ENCODE measurements at regions not wholly inside any gene's neighbourhood (a gene's known extent, or its start where the extent isn't known, plus 50 kb on each side); places are given as distances from the start of the nearest gene placed in this dataset.

- TF ChIP-seq TAF1 (conservative IDR thresholded peaks at IDR 0.05), result no peak
- no peak for TF ChIP-seq FOXA1 (IDR thresholded peaks at IDR 0.05)
- TF ChIP-seq ATF3 (IDR thresholded peaks at IDR 0.05), result no peak
Measured at GRCh38 chr12:61879229-61879628, 381.0 kb upstream of the USP15 start (continued).

GRCh38 chr12:61880186-61880585, 380.0 kb upstream of the USP15 start:
- 92% methylated on average over 7 of the region's 7 CpGs for WGBS
- no peaks in the 10 kb centered on the region for H3K4me1 ChIP-seq (ENCODE audit: control insufficient read depth in 4 of 4, insufficient read depth in 4 of 4, low read length in 3 of 4)
- no peaks in the 10 kb centered on the region for H3K36me3 ChIP-seq (ENCODE audit: control insufficient read depth in 4 of 4, insufficient read depth in 3 of 4, low read depth in 1 of 4, low read length in 3 of 4)
- no peak overlapping the region for H3K9ac ChIP-seq (ENCODE audit: low read depth in 1 of 2, low read length in 2 of 2)
- no peak for TF ChIP-seq YY1 (IDR thresholded peaks at IDR 0.05)
- no peak for TF ChIP-seq EGR1 (IDR thresholded peaks at IDR 0.05; ENCODE audit: low read depth in 2 of 2)
- no peak for TF ChIP-seq TAF1 (conservative IDR thresholded peaks at IDR 0.05)
- TF ChIP-seq FOXA1 (IDR thresholded peaks at IDR 0.05), result no peak
- TF ChIP-seq SP1 (IDR thresholded peaks at IDR 0.05), result no peak
- no peak for TF ChIP-seq GABPA (IDR thresholded peaks at IDR 0.05 in 1 of 2, conservative IDR thresholded peaks at IDR 0.05 in 1 of 2)
- TF ChIP-seq ZBTB33 (IDR thresholded peaks at IDR 0.05), result no peak
- no peak for TF ChIP-seq FOXA2 (IDR thresholded peaks at IDR 0.05)
- no peak for TF ChIP-seq MAX (IDR thresholded peaks at IDR 0.05)
- TF ChIP-seq REST (IDR thresholded peaks at IDR 0.05), result no peak
- TF ChIP-seq ATF3 (IDR thresholded peaks at IDR 0.05), result no peak
- H3K9me3 ChIP-seq (ENCODE audit: control insufficient read depth in 4 of 4, low read length in 3 of 4), result no peaks in the 10 kb centered on the region
- no peak for DNase-seq (ENCODE audit: low spot score)
- no peak overlapping the region for H3K4me3 ChIP-seq (ENCODE audit: low read depth in 1 of 3, low read length in 3 of 3)
- no peak overlapping the region for H3K27ac ChIP-seq (ENCODE audit: low read depth in 1 of 2, low read length in 2 of 2)
- H3K27me3 ChIP-seq (ENCODE audit: control insufficient read depth in 4 of 4, insufficient read depth in 4 of 4, low read length in 3 of 4), result no peaks in the 10 kb centered on the region

GRCh38 chr12:61891632-61892031, 368.6 kb upstream of the USP15 start:
- Histone ChIP-seq H3K36me3 (ENCODE audit: control insufficient read depth in 4 of 4, insufficient read depth in 3 of 4, low read depth in 1 of 4, low read length in 3 of 4) (no peaks in the 10 kb centered on the region), H3K9ac (ENCODE audit: low read depth in 1 of 2, low read length in 2 of 2) (no peak overlapping the region), H3K27me3 (ENCODE audit: control insufficient read depth in 4 of 4, insufficient read depth in 4 of 4, low read length in 3 of 4) (no peaks in the 10 kb centered on the region), H3K4me1 (ENCODE audit: control insufficient read depth in 4 of 4, insufficient read depth in 4 of 4, low read length in 3 of 4) (peaks cover 4 to 48% (median 30%) of the 10 kb centered on the region in 4 donors), H3K9me3 (ENCODE audit: control insufficient read depth in 4 of 4, low read length in 3 of 4) (no peaks in the 10 kb centered on the region), H3K27ac (ENCODE audit: low read depth in 1 of 2, low read length in 2 of 2) (peak overlapping the region; percentile 61 to 79), H3K4me3 (ENCODE audit: low read depth in 1 of 3, low read length in 3 of 3) (no peak overlapping the region)
- WGBS, result 19% methylated on average over 1 of the region's 1 CpG
- DNase-seq (ENCODE audit: low spot score), result no peak
- TF ChIP-seq REST (IDR thresholded peaks at IDR 0.05) (no peak), TAF1 (conservative IDR thresholded peaks at IDR 0.05) (no peak), MAX (IDR thresholded peaks at IDR 0.05) (no peak), JUND (IDR thresholded peaks at IDR 0.05) (peak; percentile 76 to 77), RAD21 (IDR thresholded peaks at IDR 0.05) (peak; percentile 27 to 43), NR2F2 (IDR thresholded peaks at IDR 0.05) (no peak), FOXA1 (IDR thresholded peaks at IDR 0.05) (no peak), ZBTB33 (IDR thresholded peaks at IDR 0.05) (no peak), HNF4G (IDR thresholded peaks at IDR 0.05) (no peak)
